Neural crest cell (in vitro differentiated cells): ENCODE measurements at regions not wholly inside any gene's neighbourhood (a gene's known extent, or its start where the extent isn't known, plus 50 kb on each side); places are given as distances from the start of the nearest gene placed in this dataset.
A peak's percentile ranks its signal among the peaks of the same experiment; 100 is the strongest.
"Not testable (repeated sequence)": the region's sequence is repeated elsewhere in the genome, so short reads cannot be mapped to it uniquely, and the experiment has no call there.

Experiments
- DNase-seq: peaks from one replicate; pipeline ENCODE4 v3.0.0; 2021; ENCODE audit warnings: low read depth, mixed read lengths, low spot score
- H3K27ac Mint-ChIP-seq: one replicate; pipeline ENCODE4 v1.8.0; 2021; ENCODE audit warnings: mild to moderate bottlenecking, mixed read lengths; ENCODE audit not compliant: unreplicated experiment
- H3K27me3 Mint-ChIP-seq: 2 replicates; pipeline ENCODE4 v1.8.0; 2021; ENCODE audit warnings: low read depth, mild to moderate bottlenecking, mixed read lengths
- H3K36me3 Mint-ChIP-seq: 2 replicates; pipeline ENCODE4 v1.8.0; 2021; ENCODE audit warnings: low read depth, mild to moderate bottlenecking, mixed read lengths
- H3K4me1 Mint-ChIP-seq: 2 replicates; pipeline ENCODE4 v1.8.0; 2021; ENCODE audit warnings: mixed read lengths
- H3K4me3 Mint-ChIP-seq: one replicate; pipeline ENCODE4 v1.8.0; 2021; ENCODE audit warnings: mild to moderate bottlenecking, mixed read lengths
- H3K9me3 Mint-ChIP-seq: 2 replicates; pipeline ENCODE4 v1.8.0; 2021; ENCODE audit warnings: mixed read lengths
- TF ChIP-seq, protein P1 (sequence below): fragments of 200-600 bp; sonication (generic); conservative IDR thresholded peaks from 2 replicates; pipeline ENCODE4 v1.5.0; 2021; ENCODE audit warnings: antibody characterized with exemption, mild to moderate bottlenecking

DNA sequence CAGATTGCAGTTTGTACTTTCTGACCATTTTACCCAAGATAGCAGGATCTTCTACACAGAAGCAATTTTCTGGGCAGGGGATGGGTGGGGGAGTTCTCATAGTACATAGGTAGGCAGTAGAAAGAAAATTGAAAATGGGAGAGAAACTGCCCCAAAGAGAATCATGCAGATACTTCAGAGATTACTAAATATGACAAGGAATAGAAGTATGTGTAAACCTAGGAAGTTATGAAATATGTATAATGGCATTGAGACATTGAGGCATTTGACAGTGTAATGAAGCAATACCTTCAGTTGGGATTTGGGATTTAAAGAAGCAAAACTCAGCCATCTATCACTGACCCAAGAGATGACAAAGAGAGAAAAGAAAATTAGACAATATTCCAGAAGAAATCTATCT lies 233.0 kb downstream of the PTN start:
- Mint-ChIP-seq H3K4me3 (no peak overlapping the region), H3K9me3 (peaks cover 6% of the 10 kb centered on the region), H3K36me3 (no peaks in the 10 kb centered on the region), H3K27me3 (no peaks in the 10 kb centered on the region), H3K4me1 (peaks cover 8% of the 10 kb centered on the region), H3K27ac (no peak overlapping the region)
- no peak for DNase-seq
- TF ChIP-seq, protein P1, sequence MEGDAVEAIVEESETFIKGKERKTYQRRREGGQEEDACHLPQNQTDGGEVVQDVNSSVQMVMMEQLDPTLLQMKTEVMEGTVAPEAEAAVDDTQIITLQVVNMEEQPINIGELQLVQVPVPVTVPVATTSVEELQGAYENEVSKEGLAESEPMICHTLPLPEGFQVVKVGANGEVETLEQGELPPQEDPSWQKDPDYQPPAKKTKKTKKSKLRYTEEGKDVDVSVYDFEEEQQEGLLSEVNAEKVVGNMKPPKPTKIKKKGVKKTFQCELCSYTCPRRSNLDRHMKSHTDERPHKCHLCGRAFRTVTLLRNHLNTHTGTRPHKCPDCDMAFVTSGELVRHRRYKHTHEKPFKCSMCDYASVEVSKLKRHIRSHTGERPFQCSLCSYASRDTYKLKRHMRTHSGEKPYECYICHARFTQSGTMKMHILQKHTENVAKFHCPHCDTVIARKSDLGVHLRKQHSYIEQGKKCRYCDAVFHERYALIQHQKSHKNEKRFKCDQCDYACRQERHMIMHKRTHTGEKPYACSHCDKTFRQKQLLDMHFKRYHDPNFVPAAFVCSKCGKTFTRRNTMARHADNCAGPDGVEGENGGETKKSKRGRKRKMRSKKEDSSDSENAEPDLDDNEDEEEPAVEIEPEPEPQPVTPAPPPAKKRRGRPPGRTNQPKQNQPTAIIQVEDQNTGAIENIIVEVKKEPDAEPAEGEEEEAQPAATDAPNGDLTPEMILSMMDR = no peak

DNA sequence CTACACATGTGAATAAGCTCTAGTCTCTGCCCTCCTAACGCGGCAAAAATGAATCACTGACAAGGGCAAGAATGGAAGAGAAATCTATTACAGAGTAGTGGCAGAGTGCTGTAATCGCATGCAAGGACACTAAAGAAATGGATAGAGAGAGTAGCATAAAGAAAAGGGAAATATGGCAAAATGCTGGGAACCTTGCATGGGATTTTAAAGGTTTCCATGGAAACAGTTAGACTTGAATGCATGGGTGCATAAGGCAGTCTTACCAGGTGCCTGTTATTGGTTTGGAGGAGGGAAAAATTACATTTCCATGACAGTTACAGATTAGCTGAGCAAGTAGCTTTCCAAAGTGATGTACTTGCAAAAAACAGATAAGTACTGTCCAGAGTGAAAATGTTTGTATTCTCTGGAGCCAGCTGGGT lies 233.4 kb downstream of the PTN start:
- peaks cover 10% of the 10 kb centered on the region for H3K9me3 Mint-ChIP-seq
- no peak overlapping the region for H3K27ac Mint-ChIP-seq
- no peaks in the 10 kb centered on the region for H3K27me3 Mint-ChIP-seq
- peaks cover 5% of the 10 kb centered on the region for H3K4me1 Mint-ChIP-seq
- TF ChIP-seq, protein P1 = peak; percentile 32
- peaks cover 2% of the 10 kb centered on the region for H3K36me3 Mint-ChIP-seq
- no peak for DNase-seq
- no peak overlapping the region for H3K4me3 Mint-ChIP-seq

DNA sequence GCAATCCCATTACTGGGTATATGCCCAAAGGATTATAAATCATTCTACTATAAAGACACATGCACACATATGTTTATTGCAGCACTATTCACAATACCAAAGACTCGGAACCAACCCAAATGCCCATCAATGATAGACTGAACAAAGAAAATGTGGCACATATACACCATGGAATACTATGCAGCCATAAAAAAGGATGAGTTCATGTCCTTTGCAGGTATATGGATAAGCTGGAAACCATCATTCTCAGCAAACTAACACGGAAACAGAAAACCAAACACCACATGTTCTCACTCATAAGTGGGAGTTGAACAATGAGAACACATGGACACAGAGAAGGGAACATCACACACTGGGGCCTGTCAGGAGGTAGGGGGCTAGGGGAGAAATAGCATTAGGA lies 235.7 kb downstream of the PTN start:
- not testable (repeated sequence) for H3K27ac Mint-ChIP-seq, H3K36me3 Mint-ChIP-seq, H3K4me1 Mint-ChIP-seq, H3K4me3 Mint-ChIP-seq, H3K27me3 Mint-ChIP-seq, DNase-seq
- H3K9me3 Mint-ChIP-seq = peaks cover 15% of the 10 kb centered on the region

DNA sequence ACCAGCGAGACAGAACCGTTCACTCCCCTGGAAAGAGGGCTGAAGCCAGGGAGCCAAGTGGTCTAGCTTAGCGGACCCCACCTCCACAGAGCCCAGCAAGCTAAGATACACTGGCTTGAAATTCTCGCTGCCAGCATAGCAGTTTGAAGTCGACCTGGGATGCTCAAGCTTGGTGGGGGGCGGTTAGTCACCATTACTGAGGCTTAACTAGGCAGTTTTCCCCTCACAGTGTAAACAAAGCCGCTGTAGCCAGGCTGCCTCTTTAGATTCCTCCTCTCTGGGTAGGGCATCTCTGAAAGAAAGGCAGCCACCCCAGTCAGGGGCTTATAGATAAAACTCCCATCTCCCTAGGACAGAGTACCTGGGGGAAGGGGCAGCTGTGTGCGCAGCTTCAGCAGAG lies 235.1 kb downstream of the CHRM2 start:
- H3K4me3 Mint-ChIP-seq, DNase-seq, H3K27me3 Mint-ChIP-seq, H3K36me3 Mint-ChIP-seq, H3K4me1 Mint-ChIP-seq, H3K27ac Mint-ChIP-seq: not testable (repeated sequence)
- peaks cover 15% of the 10 kb centered on the region for H3K9me3 Mint-ChIP-seq

DNA sequence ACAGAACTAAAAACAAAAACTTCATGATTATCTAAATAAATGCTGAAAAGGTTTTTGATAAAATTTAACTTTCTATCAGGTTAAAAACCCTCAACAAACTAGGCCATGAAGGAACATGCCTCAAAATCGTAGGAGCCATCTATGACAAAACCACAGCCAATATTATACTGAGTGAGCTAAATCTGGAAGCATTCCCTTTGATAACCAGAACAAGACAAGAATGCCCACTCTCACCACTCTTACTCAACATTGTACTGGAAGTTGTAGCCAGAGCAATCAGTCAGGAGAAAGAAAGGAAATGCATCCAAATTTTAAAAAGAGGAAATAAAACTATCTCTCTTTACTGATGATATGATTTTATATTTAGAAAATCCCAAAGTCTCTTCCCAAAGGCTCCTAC lies 228.7 kb downstream of the CHRM2 start:
- Mint-ChIP-seq H3K27me3 (no peaks in the 10 kb centered on the region), H3K27ac (no peak overlapping the region), H3K36me3 (peaks cover 4% of the 10 kb centered on the region), H3K4me3 (no peak overlapping the region), H3K4me1 (no peaks in the 10 kb centered on the region), H3K9me3 (peaks cover 6% of the 10 kb centered on the region)
- no peak for DNase-seq
- TF ChIP-seq, protein P1 = no peak

DNA sequence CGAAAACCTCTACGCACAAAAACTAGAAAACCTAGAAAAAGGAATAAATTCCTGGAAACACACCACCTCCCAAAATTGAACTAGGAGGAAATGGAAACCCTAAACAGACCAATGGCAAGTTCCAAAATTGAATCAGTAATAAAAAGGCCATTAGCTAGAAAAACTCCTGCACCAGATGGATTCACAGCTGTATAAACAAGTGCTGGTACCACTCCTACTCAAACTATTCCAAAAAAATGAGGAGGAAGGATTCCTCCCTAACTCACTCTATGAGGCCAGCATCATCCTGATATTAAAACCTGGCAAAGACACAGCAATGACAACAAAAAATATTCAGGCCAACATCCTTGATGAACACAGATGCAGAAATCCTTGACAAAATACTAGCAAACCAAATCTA lies 228.2 kb downstream of the CHRM2 start:
- Mint-ChIP-seq H3K9me3 (peaks cover 3% of the 10 kb centered on the region), H3K36me3 (peaks cover 4% of the 10 kb centered on the region), H3K4me3 (no peak overlapping the region), H3K27me3 (no peaks in the 10 kb centered on the region), H3K27ac (no peak overlapping the region), H3K4me1 (no peaks in the 10 kb centered on the region)
- DNase-seq = no peak
- TF ChIP-seq, protein P1 = no peak

DNA sequence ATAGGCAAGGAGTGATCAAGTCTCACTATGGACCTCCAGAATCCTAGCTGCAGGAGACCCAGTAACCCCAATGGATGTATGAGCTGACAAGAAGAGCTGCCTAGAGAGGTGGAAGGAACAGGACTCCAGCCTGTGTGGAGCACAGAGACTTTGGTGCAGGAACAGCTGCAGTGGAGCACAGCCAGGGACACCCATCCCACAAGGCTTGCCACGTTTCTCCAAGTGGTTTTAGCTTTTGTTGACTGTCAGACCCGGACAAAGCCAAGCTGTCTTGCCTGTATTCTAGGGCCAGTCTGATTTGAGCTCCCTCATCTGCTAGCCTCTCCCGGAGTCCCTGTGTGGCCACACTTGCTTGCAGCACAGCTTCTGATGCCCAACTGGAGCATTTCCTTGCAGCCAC lies 224.7 kb downstream of the CHRM2 start:
- no peaks in the 10 kb centered on the region for H3K36me3 Mint-ChIP-seq
- TF ChIP-seq, protein P1 = no peak
- H3K9me3 Mint-ChIP-seq = peaks cover 3% of the 10 kb centered on the region
- no peak overlapping the region for H3K4me3 Mint-ChIP-seq
- H3K4me1 Mint-ChIP-seq = no peaks in the 10 kb centered on the region
- no peak overlapping the region for H3K27ac Mint-ChIP-seq
- no peak for DNase-seq
- H3K27me3 Mint-ChIP-seq = no peaks in the 10 kb centered on the region
